ENCODE measurements at regions not wholly inside any gene's neighbourhood (a gene's known extent, or its start where the extent isn't known, plus 50 kb on each side); places are given as distances from the start of the nearest gene placed in this dataset.

DNA sequence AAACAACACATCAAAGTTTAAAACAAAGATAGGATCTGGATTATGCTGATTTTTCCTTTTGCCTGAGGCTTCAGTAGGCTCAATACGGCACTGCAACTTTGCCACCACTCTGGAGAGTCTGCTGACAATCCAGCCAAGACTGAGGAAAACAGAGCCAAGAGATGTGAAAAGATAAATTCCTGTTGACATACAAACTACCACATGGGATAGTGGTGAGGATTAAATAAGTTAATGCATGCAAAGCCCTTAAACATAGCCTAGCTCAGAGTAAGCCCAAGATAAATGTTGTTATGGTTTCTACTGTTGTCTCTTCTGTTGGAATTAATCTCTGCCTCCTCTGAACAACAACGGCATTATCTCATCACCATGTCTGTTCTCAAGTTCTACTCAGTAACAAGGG lies 245.9 kb upstream of the LMCD1 start:
- in situ Hi-C loops (cut with MboI) = no loop called here
- H3K79me2 ChIP-seq (ENCODE audit: insufficient read depth) = no peaks in the 10 kb centered on the region
- no peaks in the 10 kb centered on the region; the same call in 1 of the 2 replicates for H3K27me3 ChIP-seq (replicated peaks; ENCODE audit: insufficient read depth)
- no peaks in the 10 kb centered on the region for H4K20me1 ChIP-seq (ENCODE audit: insufficient read depth)
- no peak for DNase-seq
- no peak overlapping the region for H3K27ac ChIP-seq
- H3K4me2 ChIP-seq (ENCODE audit: unreplicated experiment) = no peak overlapping the region
- TF ChIP-seq EZH2phosphoT487 (IDR thresholded peaks at IDR 0.05; ENCODE audit: insufficient read depth, low read depth) = no peak
- no peak for TF ChIP-seq EZH2 (IDR thresholded peaks at IDR 0.05; ENCODE audit: insufficient read depth, poor library complexity, severe bottlenecking)
- no peaks in the 10 kb centered on the region for H3K9me2 ChIP-seq (ENCODE audit: insufficient read depth)
- no peak overlapping the region for H2AFZ ChIP-seq
- WGBS, 2 experiments (ENCODE audit: low coverage in 1 of 2, low lambda C conversion rate in 2 of 2, missing lambda C conversion rate in 2 of 2) = 2 to 3% methylated on average over 2 of the region's 2 CpGs
- no peaks in the 10 kb centered on the region for H3K9me3 ChIP-seq (ENCODE audit: low read depth)
- H3K9ac ChIP-seq = no peak overlapping the region
- no peaks in the 10 kb centered on the region for H3K4me1 ChIP-seq (ENCODE audit: insufficient read depth)
- H3K36me3 ChIP-seq (ENCODE audit: low read depth) = no peaks in the 10 kb centered on the region
- no peaks in the 10 kb centered on the region for H3F3A ChIP-seq (ENCODE audit: insufficient read depth)
- H3K4me3 ChIP-seq = no peak overlapping the region

DNA sequence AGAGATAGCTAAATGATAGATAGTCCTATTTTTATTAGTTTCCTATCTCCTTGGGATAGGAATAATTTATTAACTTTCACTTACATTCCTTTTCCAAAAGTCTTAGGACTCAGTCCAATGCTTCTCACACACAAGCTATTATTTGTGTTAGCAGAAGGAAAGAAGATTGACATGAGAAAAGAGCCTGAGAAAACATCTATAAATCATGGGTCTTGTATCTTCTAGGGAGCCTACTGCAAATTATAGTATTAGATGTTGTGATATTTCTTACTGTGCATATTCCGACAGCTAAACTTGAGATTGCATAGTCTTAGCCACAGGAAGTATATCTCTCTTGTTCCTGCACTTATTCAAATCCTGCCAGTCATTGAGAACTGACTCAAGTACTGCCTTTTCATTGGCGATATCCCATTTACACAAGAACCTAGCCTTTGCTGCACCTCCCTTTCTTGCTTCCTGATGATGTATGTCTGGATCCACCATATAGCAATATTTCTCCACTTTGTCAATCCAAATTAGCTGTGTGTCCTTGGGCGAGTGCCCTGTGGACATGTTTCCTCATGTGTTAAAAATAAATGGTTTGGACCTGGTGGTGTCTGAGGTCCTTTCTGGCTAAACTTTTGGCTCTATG lies 245.1 kb upstream of the LMCD1 start:
- Histone ChIP-seq H2AFZ (no peak overlapping the region), H3K27me3 (replicated peaks; ENCODE audit: insufficient read depth) (no peaks in the 10 kb centered on the region; the same call in 1 of the 2 replicates), H4K20me1 (ENCODE audit: insufficient read depth) (no peaks in the 10 kb centered on the region), H3K9me2 (ENCODE audit: insufficient read depth) (no peaks in the 10 kb centered on the region), H3K36me3 (ENCODE audit: low read depth) (no peaks in the 10 kb centered on the region), H3K4me2 (ENCODE audit: unreplicated experiment) (no peak overlapping the region), H3K4me1 (ENCODE audit: insufficient read depth) (no peaks in the 10 kb centered on the region), H3K79me2 (ENCODE audit: insufficient read depth) (no peaks in the 10 kb centered on the region), H3F3A (ENCODE audit: insufficient read depth) (no peaks in the 10 kb centered on the region), H3K9ac (no peak overlapping the region), H3K4me3 (no peak overlapping the region), H3K9me3 (ENCODE audit: low read depth) (no peaks in the 10 kb centered on the region), H3K27ac (no peak overlapping the region)
- in situ Hi-C loops (cut with MboI) = no loop called here
- 3% methylated on average over 3 of the region's 3 CpGs for WGBS, 2 experiments (ENCODE audit: low coverage in 1 of 2, low lambda C conversion rate in 2 of 2, missing lambda C conversion rate in 2 of 2)
- DNase-seq = no peak
- TF ChIP-seq EZH2phosphoT487 (IDR thresholded peaks at IDR 0.05; ENCODE audit: insufficient read depth, low read depth) = no peak
- TF ChIP-seq EZH2 (IDR thresholded peaks at IDR 0.05; ENCODE audit: insufficient read depth, poor library complexity, severe bottlenecking) = no peak

DNA sequence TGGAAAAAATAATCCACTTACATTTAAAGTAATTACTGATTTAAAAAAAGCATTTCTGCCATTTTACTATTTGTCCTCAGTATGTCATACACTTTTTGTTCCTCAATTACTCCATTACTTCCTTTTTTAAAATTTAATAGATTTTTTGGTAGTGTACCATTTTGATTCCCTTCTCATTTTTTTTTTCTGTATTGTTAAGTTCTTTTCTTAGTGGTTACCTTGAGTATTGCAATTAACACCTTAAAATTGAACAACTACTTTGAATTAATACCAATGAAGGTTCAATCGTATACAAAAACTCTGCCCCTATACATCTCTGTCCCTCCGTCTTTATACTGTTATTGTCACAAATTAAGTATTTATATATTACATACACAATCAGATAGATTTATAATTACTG lies 240.6 kb upstream of the LMCD1 start:
- TF ChIP-seq EZH2 (IDR thresholded peaks at IDR 0.05; ENCODE audit: insufficient read depth, poor library complexity, severe bottlenecking) (no peak), EZH2phosphoT487 (IDR thresholded peaks at IDR 0.05; ENCODE audit: insufficient read depth, low read depth) (no peak)
- no peak overlapping the region for H3K4me3 ChIP-seq
- H3K9me2 ChIP-seq (ENCODE audit: insufficient read depth) = no peaks in the 10 kb centered on the region
- H3K36me3 ChIP-seq (ENCODE audit: low read depth) = no peaks in the 10 kb centered on the region
- in situ Hi-C loops (cut with MboI) = no loop called here
- no peak overlapping the region for H3K27ac ChIP-seq
- H3K4me2 ChIP-seq (ENCODE audit: unreplicated experiment) = no peak overlapping the region
- DNase-seq = no peak
- H3K9ac ChIP-seq = no peak overlapping the region
- H3F3A ChIP-seq (ENCODE audit: insufficient read depth) = no peaks in the 10 kb centered on the region
- no peaks in the 10 kb centered on the region; the same call in 1 of the 2 replicates for H3K27me3 ChIP-seq (replicated peaks; ENCODE audit: insufficient read depth)
- 50 to 60% methylated on average over 2 of the region's 2 CpGs for WGBS, 2 experiments (ENCODE audit: low coverage in 1 of 2, low lambda C conversion rate in 2 of 2, missing lambda C conversion rate in 2 of 2)
- no peaks in the 10 kb centered on the region for H3K9me3 ChIP-seq (ENCODE audit: low read depth)
- H3K4me1 ChIP-seq (ENCODE audit: insufficient read depth) = no peaks in the 10 kb centered on the region
- 0 out of 2 replicates have a peak, but pooled peaks cover 4% of the 10 kb centered on the region for H4K20me1 ChIP-seq (ENCODE audit: insufficient read depth)
- no peak overlapping the region for H2AFZ ChIP-seq
- H3K79me2 ChIP-seq (ENCODE audit: insufficient read depth) = no peaks in the 10 kb centered on the region

DNA sequence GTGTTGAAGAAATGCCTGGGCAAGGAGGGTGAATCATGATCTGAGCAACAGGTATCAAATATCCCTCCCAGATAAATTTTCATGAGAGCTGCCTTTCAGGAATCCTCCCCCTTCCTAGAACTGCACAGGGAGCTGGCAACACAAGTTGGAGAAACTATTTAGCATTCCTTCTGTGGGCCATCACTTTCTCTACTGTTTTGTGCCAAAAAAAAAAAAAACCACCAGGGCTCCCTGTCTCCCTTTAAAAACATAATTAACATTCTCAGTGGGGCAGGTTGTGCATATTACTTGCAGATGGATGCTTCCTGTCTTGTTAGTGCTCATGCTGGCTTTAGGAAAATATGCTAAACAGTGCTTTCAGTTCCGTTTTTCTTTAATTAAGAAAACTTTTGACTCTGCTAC lies 234.9 kb upstream of the LMCD1 start:
- H3F3A ChIP-seq (ENCODE audit: insufficient read depth) = no peaks in the 10 kb centered on the region
- no peaks in the 10 kb centered on the region for H3K36me3 ChIP-seq (ENCODE audit: low read depth)
- WGBS, 2 experiments (ENCODE audit: low coverage in 1 of 2, low lambda C conversion rate in 2 of 2, missing lambda C conversion rate in 2 of 2) = 0 to 4% methylated on average over 1 of the region's 1 CpG
- no peaks in the 10 kb centered on the region for H3K9me2 ChIP-seq (ENCODE audit: insufficient read depth)
- H3K4me3 ChIP-seq = no peak overlapping the region
- H3K79me2 ChIP-seq (ENCODE audit: insufficient read depth) = no peaks in the 10 kb centered on the region
- no peak overlapping the region for H2AFZ ChIP-seq
- H3K4me2 ChIP-seq (ENCODE audit: unreplicated experiment) = no peak overlapping the region
- in situ Hi-C loops (cut with MboI) = no loop called here
- no peaks in the 10 kb centered on the region for H3K27me3 ChIP-seq (replicated peaks; ENCODE audit: insufficient read depth)
- no peak overlapping the region for H3K9ac ChIP-seq
- peak; percentile 2 for DNase-seq
- TF ChIP-seq EZH2 (IDR thresholded peaks at IDR 0.05; ENCODE audit: insufficient read depth, poor library complexity, severe bottlenecking) = no peak
- TF ChIP-seq EZH2phosphoT487 (IDR thresholded peaks at IDR 0.05; ENCODE audit: insufficient read depth, low read depth) = no peak
- H3K27ac ChIP-seq = no peak overlapping the region
- no peaks in the 10 kb centered on the region for H3K4me1 ChIP-seq (ENCODE audit: insufficient read depth)
- 0 out of 2 replicates have a peak, but pooled peaks cover 4% of the 10 kb centered on the region for H4K20me1 ChIP-seq (ENCODE audit: insufficient read depth)
- no peaks in the 10 kb centered on the region for H3K9me3 ChIP-seq (ENCODE audit: low read depth)

Data from GM23248 (cell line).